HTERT RPE-1 (cell line): ENCODE measurements at regions not wholly inside any gene's neighbourhood (a gene's known extent, or its start where the extent isn't known, plus 50 kb on each side); places are given as distances from the start of the nearest gene placed in this dataset.

Experiments
- in situ Hi-C: fragments of 300-500 bp; cut with MboI; formaldehyde crosslinking; loops from 4 replicates; pipeline ENCODE4 v1.14.3; 2020; ENCODE audit warnings: low sequenced_read_pairs

DNA sequence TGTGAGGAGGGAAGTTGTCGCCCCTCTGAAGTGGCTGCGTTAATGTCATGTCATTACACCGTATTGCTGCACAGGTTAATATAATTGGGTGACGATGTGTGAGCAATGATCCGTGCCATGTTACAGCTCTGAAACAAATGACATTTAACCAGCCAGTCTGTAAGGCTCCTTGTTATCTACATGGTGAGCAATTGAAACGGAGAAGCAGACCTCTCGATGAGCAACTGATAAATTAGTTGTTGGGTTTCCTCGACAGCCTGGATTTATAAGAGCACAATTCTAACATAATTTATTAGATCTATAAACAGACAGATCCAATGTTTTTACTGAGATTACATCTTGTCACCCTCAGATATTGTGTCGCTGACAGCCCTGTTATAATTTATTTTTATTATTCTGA lies 49.9 kb upstream of the MAFB start:
- in situ Hi-C loops = no loop called here

GRCh38 chr20:40739841-40740240 lies 50.8 kb upstream of the MAFB start:
- in situ Hi-C loops = no loop called here

- in situ Hi-C loops = no loop called here
Observed at GRCh38 chr20:40741507-40742106, 52.6 kb upstream of the MAFB start.

- in situ Hi-C loops = no loop called here
Observed at GRCh38 chr20:40743141-40743775, 54.2 kb upstream of the MAFB start.

DNA sequence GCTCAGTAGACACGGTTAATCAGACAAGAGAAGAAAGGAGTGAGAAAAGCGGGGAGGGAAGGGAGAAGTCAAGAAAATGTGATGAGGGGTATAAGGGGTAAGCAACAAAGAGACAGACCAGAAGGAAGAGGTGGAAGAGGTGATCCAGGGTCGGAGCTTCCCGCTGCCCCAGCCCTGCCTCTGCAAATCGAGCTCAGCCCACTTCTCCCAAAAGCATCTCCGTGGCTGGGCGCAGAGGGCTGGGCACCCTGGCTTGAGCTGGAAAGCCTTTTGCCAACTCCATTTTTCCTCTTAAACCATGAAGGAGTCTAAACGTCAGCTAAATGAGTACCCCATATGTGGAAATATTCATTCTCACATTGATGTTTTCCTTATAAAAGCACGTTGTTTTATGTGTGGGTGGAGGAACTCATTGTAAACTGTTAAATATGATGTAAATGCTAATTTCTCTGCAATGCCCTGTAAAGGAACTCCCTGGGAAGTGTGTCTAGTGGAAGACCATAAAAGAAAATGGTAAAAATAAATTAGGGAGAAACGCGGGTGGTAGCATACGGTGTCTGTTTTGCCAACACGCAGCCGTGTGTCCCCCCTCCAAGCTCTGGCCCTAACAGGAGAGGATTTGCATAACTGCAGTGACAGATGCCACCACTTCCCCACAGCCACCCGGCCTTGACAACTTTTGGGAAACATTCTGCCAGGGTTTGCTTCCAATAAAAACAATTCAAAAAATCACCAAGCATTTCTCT lies 55.2 kb upstream of the MAFB start:
- in situ Hi-C loops = no loop called here

GRCh38 chr20:40744818-40745175 lies 55.8 kb upstream of the MAFB start:
- in situ Hi-C loops = no loop called here

DNA sequence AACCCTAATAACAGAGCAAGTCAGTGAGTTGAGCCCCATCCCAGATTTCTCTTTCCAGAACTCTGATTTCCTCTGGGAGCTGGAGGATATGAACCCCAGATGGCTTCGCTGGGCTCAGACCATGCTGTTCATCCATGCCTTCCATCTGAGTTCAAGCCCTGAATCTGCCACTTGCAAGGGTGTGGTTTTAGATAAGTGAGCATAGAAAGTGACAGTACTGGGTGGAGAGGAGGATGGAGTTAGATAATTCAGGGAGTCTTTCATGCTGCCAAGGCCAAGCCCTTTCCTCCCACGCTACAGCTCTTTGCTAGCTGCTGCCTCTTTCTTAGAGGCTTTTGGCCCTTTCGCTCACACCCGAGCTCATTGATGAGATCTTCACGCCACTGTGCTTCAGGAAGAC lies 57.2 kb upstream of the MAFB start:
- in situ Hi-C loops = no loop called here

DNA sequence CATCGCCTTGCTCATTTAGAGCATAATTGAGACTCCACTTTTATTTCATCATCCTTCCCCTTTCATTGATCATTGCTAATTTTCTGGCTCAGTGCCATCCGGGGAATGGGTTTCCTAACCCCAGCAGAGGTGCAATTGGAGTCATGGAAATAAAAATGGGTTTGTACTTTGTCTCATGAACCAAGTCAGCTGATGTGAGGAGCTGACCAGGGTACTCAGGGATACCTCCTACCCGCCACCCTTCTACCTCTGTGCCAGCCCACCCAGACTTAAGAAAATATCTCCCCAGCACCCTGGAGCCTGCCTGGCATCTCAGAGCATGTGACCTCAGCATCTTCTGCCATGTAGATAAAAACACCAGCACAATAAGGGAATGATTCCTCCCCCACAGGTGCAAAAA lies 59.1 kb upstream of the MAFB start:
- in situ Hi-C loops = no loop called here

DNA sequence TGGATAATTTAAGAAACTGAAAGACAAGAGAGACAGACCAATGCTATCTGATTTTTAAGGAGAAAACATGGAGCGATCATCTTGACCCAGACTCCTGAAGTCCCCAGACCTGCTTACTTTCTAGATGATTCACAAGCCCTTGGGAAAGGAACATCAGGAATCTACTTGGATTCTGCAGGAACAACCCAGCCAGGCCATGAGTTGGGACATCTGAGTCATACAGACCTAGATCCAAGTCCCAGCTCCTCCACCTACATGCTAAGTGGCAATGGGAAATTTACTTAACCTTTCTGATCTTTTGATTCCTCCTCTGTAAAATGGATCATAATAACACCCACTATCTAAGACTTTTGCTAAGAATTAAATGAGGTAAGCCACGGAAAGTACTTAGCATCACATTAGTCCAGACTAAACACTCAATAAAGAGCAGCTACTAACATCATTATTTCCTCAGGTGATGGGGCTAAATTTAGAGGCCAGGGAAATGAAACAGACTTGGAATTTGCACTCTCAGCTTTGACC lies 61.0 kb upstream of the MAFB start:
- in situ Hi-C loops = no loop called here

DNA sequence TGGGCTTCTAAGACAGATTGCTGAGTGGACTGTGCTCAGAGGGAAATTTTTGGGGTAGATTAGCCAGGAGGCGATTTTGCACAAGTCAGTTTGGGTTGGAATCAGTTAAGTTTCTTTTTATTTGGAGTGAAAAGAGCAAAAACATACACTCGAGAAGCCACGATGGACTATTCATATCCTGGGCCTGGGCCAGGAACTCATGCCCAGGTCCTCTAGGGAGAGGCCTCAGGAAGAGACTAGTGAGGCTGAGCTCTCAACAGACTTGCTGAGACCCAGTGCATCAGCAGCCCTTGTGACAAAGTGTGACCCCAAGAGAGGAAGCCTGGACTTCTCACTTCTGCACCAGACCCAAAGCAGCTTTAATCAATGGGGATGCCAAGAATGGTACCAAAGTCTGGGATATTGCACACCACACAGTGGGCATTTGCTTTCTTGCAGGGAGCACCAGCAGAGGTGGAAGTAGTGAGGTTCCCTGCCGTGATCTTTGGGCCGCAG lies 61.6 kb upstream of the MAFB start:
- in situ Hi-C loops = no loop called here

- in situ Hi-C loops = no loop called here
Observed at GRCh38 chr20:40753472-40753871, 64.4 kb upstream of the MAFB start.

DNA sequence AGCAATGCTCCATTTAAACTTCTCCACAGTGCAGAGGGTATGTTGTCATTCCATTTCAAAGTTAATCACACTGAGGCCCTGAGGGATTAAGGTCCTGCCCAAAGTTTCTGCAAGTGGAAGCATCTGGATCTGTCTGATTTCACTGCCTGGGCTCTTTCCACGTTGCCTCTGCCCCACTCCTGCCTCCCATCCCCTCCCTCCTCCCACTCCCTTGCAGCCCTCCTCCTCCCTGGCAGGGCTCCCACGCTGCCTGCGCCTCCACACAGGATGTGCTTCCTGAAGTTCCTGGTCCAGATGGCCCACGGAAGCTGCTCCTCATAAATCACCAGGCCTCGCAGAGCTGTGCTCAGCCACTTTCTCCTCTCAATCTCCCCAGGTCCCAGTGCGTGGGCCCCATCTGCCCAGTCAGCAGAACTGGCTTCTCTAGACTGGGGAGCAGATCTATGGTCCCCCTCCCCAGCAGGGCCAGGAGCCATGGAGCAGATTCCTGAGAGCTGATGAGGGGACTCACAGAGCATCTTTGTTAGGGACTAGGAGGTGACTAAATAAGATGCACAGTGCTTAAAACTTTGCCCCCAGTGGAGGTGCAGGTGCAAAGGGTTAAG lies 65.4 kb upstream of the MAFB start:
- in situ Hi-C loops = no loop called here

DNA sequence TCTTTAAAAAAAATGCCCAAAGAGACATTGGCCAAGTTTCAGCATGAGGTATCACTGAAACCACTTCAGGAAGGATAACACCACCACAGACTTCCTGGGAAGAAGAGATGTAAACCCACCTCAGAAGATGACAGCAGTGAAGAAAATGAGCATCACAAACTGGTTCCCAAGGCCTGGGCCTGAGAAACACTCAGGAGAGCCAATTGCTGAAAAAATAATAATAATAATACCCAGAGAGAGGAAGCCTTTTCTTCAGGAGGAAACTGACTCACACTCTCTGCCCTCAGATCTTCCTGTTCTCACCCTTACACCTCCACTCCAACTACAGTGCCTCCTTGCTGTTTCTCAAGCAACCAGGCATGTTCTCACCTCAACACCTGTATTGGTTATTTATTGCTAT lies 68.1 kb upstream of the MAFB start:
- in situ Hi-C loops = no loop called here

DNA sequence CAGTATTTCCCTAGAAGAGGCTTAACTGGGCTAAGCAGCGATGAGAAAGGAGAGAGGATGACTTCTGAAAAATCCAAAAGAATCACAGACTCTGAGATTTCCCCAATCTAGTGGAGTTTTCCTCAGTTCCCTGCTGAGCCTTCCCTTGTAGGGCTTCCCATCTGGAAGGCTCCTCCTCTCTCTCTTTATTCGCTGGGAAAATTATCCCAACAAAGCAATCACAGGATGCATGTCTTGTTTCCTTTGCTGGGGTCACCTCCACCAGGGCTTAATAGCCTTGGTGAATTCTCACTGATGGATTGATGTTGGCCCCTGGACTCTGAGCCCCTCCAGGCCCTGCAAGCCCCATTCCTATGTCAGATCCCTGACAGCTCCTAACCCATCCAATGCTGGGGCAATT lies 69.8 kb upstream of the MAFB start:
- in situ Hi-C loops = no loop called here

- in situ Hi-C loops = no loop called here
Observed at GRCh38 chr20:40760399-40760798, 71.4 kb upstream of the MAFB start.

- in situ Hi-C loops = no loop called here
Observed at GRCh38 chr20:40763646-40764295, 74.7 kb upstream of the MAFB start.

GRCh38 chr20:40765814-40766480 lies 76.9 kb upstream of the MAFB start:
- in situ Hi-C loops = no loop called here

- in situ Hi-C loops = no loop called here
Observed at GRCh38 chr20:40766790-40767614, 78.0 kb upstream of the MAFB start.

GRCh38 chr20:40767615-40767924 lies 78.5 kb upstream of the MAFB start:
- in situ Hi-C loops = no loop called here

GRCh38 chr20:40768105-40768504 lies 79.1 kb upstream of the MAFB start:
- in situ Hi-C loops = no loop called here
